ENCODE measurements at regions not wholly inside any gene's neighbourhood (a gene's known extent, or its start where the extent isn't known, plus 50 kb on each side); places are given as distances from the start of the nearest gene placed in this dataset.

DNA sequence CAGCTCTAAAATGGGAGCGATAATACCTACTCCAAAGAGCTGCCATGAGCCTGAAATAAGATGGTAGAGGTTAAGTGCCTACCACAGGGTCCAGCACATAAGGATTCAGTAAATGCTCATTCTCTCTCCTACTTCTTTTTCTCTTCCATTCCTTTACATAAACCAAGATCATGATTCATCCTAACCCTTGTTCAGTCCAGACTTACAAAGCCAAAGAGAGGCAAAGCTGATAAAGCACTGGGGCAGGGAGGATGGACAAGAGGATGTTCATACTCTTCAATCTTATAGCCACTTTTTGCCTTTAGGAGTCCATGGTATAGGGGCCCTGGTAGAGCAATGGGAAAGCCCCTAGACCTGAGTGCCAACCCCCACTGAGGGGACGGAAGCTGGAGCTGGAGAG lies 75.6 kb upstream of the PKDCC start:
- TF ChIP-seq, protein P1, sequence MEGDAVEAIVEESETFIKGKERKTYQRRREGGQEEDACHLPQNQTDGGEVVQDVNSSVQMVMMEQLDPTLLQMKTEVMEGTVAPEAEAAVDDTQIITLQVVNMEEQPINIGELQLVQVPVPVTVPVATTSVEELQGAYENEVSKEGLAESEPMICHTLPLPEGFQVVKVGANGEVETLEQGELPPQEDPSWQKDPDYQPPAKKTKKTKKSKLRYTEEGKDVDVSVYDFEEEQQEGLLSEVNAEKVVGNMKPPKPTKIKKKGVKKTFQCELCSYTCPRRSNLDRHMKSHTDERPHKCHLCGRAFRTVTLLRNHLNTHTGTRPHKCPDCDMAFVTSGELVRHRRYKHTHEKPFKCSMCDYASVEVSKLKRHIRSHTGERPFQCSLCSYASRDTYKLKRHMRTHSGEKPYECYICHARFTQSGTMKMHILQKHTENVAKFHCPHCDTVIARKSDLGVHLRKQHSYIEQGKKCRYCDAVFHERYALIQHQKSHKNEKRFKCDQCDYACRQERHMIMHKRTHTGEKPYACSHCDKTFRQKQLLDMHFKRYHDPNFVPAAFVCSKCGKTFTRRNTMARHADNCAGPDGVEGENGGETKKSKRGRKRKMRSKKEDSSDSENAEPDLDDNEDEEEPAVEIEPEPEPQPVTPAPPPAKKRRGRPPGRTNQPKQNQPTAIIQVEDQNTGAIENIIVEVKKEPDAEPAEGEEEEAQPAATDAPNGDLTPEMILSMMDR (conservative IDR thresholded peaks at IDR 0.05; ENCODE audit: low read depth, low read length) = no peak
- TF ChIP-seq EZH2 (IDR thresholded peaks at IDR 0.05; ENCODE audit: borderline replicate concordance, low read depth, low read length, poor library complexity, severe bottlenecking) = no peak

Measured in A673 (cell line).